ENCODE measurements at regions not wholly inside any gene's neighbourhood (a gene's known extent, or its start where the extent isn't known, plus 50 kb on each side); places are given as distances from the start of the nearest gene placed in this dataset.

- H3K9me3 ChIP-seq = peaks cover 0 to 2% (median 0%) of the 10 kb centered on the region in 4 donors
- TF ChIP-seq POLR2A (IDR thresholded peaks at IDR 0.05; ENCODE audit: low read depth) = no peak
- no peak for TF ChIP-seq CTCF (IDR thresholded peaks at IDR 0.05)
- TF ChIP-seq POLR2AphosphoS5 (IDR thresholded peaks at IDR 0.05) = no peak
- TF ChIP-seq EP300 (IDR thresholded peaks at IDR 0.05) = no peak
- H3K27ac ChIP-seq (replicated peaks in 1 of 4) = no peak overlapping the region
- 88% methylated on average over 1 of the region's 3 CpGs for WGBS
- no peak for DNase-seq (ENCODE audit: extremely low spot score)
- H3K4me3 ChIP-seq = no peak overlapping the region
- H3K27me3 ChIP-seq = peaks cover 0 to 6% (median 0%) of the 10 kb centered on the region in 4 donors
- H3K36me3 ChIP-seq = no peaks in the 10 kb centered on the region
- intact Hi-C loops (cut with DNase I) = loop anchor here (10.0 kb wide), 1 partner anchor 188 kb away; no protein-coding TSS in a partner anchor
- H3K4me1 ChIP-seq = peaks cover 7 to 25% (median 23%) of the 10 kb centered on the region in 4 donors
Measured at GRCh38 chr10:123587110-123587509, 79.0 kb upstream of the GPR26 start.

- Histone ChIP-seq H3K4me3 (no peak overlapping the region), H3K4me1 (peaks cover 7 to 11% (median 10%) of the 10 kb centered on the region in 4 donors), H3K27me3 (no peaks in the 10 kb centered on the region), H3K27ac (replicated peaks in 1 of 4) (no peak overlapping the region), H3K9me3 (peaks cover 0 to 10% (median 0%) of the 10 kb centered on the region in 4 donors), H3K36me3 (no peaks in the 10 kb centered on the region)
- DNase-seq (ENCODE audit: extremely low spot score) = no peak
- WGBS = 79% methylated on average over 3 of the region's 7 CpGs
- intact Hi-C loops (cut with DNase I) = loop anchor here (10.0 kb wide), 1 partner anchor 186 kb away; no protein-coding TSS in a partner anchor
- TF ChIP-seq EP300 (IDR thresholded peaks at IDR 0.05) = no peak
- TF ChIP-seq CTCF (IDR thresholded peaks at IDR 0.05) = no peak
- no peak for TF ChIP-seq POLR2A (IDR thresholded peaks at IDR 0.05; ENCODE audit: low read depth)
- no peak for TF ChIP-seq POLR2AphosphoS5 (IDR thresholded peaks at IDR 0.05)
Measured at GRCh38 chr10:123588386-123588914, 77.7 kb upstream of the GPR26 start.

GRCh38 chr10:123595661-123596060 is 70.5 kb upstream of the GPR26 start:
- H3K27me3 ChIP-seq = no peaks in the 10 kb centered on the region
- H3K36me3 ChIP-seq = no peaks in the 10 kb centered on the region
- intact Hi-C loops (cut with DNase I) = no loop called here
- H3K9me3 ChIP-seq = peaks cover 0 to 10% (median 2%) of the 10 kb centered on the region in 4 donors
- H3K27ac ChIP-seq (replicated peaks in 1 of 4) = no peak overlapping the region
- no peaks in the 10 kb centered on the region for H3K4me1 ChIP-seq
- no peak for DNase-seq (ENCODE audit: extremely low spot score)
- H3K4me3 ChIP-seq = no peak overlapping the region
- TF ChIP-seq CTCF (IDR thresholded peaks at IDR 0.05) (no peak), EP300 (IDR thresholded peaks at IDR 0.05) (no peak), POLR2A (IDR thresholded peaks at IDR 0.05; ENCODE audit: low read depth) (no peak), POLR2AphosphoS5 (IDR thresholded peaks at IDR 0.05) (no peak)
- WGBS = 53% methylated on average over 2 of the region's 2 CpGs

- DNase-seq (ENCODE audit: extremely low spot score) = no peak
- Histone ChIP-seq H3K36me3 (no peaks in the 10 kb centered on the region), H3K9me3 (peaks cover 0 to 15% (median 9%) of the 10 kb centered on the region in 4 donors), H3K27me3 (no peaks in the 10 kb centered on the region), H3K27ac (replicated peaks in 1 of 4) (no peak overlapping the region), H3K4me1 (no peaks in the 10 kb centered on the region), H3K4me3 (no peak overlapping the region)
- TF ChIP-seq EP300 (IDR thresholded peaks at IDR 0.05) = no peak
- TF ChIP-seq CTCF (IDR thresholded peaks at IDR 0.05) = no peak
- no peak for TF ChIP-seq POLR2A (IDR thresholded peaks at IDR 0.05; ENCODE audit: low read depth)
- TF ChIP-seq POLR2AphosphoS5 (IDR thresholded peaks at IDR 0.05) = no peak
- intact Hi-C loops (cut with DNase I) = no loop called here
- 75% methylated on average over 4 of the region's 4 CpGs for WGBS
Measured at GRCh38 chr10:123597676-123598075, 68.5 kb upstream of the GPR26 start.
